LoVo (cell line): ENCODE measurements at regions not wholly inside any gene's neighbourhood (a gene's known extent, or its start where the extent isn't known, plus 50 kb on each side); places are given as distances from the start of the nearest gene placed in this dataset.
"Not testable (repeated sequence)": the region's sequence is repeated elsewhere in the genome, so short reads cannot be mapped to it uniquely, and the experiment has no call there.

Source experiments
- DNase-seq: peaks from one replicate; pipeline ENCODE4 v3.0.0-alpha.2; 2016; ENCODE audit warnings: low spot score

DNA sequence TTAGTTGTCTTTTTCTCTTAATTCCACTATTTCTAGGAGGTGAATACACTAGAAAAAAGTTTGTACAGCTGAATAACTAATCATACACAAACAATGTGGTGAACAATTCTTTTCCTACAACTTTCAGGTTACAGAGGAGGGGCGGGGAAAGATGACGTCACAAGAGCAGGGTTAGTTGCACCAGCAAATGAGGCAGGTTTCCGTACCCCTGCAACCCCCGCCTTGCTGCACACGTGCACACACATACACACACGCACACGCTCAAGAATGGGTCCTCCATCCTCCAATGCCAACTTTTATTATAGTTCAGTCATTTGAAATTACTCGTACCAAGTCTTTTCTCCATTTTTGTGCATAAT, 122.8 kb downstream of the ARL4C start:
- no peak for DNase-seq

DNA sequence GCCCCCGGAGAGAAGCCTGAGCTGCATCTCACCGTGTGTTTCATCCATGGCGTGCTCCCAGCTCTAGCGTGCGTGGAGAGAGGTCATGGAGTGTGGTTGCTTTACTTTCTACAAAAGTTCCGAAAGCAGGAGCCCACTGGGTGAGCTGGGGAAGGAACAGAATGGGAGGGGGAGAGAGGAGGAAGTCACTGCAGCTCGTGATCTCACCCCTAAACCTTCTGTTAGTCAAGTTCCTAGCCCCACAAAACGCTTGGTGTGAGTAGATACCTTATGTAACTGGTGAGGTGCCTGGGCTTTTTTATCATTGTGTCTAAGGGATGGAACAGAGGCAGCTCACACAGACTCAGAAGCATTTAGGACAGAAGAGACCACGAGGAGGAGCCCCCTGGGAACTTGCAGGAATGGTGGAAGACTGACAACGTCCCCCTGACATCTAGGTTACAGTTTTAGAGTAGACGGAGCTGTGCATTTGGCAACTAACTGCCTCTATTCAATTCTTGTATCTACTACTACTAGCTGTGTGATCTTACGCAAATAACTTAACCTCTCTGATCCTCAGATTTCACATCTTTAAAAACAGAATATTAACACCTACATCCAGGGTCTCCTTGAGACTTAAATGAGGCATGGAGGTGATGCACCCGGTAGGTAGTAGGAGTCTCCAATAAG, 123.3 kb downstream of the ARL4C start:
- no peak for DNase-seq

DNA sequence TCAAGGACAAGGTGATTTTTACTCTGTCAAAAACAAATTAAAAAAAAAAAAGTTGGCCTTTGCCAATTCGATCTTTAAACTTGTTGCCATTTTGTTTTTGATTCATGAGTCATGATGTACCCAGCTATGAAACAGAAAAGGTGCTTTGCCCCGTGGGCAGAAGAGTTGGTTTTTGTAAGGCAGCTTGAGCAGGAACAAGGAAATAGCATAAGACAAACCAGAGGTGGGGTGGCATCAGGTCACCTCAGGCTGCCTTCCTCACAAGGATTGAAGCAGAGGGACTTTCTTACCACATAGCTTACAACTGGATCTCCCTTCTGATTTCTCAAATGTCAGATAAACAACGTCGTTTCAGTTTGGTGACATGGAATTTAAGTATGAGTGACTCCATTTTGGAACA, 123.8 kb downstream of the ARL4C start:
- DNase-seq, result no peak

DNA sequence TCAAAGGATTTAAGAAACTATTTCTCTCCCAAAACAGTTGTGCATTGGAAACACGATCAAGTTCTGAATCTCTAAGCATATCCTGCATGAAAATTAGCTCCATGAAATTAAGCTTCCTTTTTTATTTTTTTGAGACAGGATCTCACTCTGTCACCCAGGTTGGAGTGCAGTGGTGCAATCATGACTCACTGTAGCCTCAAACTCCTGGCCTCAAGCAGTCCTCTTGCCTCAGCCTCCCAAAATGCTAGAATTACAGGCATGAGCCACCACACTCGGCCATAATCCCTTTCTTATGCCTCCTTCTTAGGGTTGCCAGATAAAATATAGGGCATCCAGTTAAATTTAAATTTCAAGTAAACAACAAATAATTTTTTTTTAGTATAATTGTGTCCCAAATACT, 124.4 kb downstream of the ARL4C start:
- DNase-seq, result no peak

DNA sequence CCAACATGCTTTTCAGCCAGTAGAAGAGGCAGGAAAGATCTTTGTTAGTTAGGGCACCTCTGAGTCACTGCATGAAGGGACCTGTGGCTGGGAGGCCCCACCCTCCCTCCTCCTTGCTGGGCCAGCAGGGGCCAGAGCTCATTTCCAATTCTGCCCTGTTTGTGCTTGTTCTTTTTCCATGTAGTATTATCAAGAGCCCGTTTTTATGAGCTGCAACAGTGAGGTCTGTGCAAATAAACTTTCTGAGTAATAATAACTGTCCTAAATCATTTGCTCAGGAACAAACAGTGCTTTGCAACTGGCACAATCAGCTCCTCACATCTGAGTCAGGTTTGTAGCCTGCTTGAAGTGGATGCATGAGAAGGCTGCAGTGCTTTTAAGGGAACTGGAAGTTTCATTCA, 128.0 kb downstream of the ARL4C start:
- DNase-seq, result peak; percentile 82

DNA sequence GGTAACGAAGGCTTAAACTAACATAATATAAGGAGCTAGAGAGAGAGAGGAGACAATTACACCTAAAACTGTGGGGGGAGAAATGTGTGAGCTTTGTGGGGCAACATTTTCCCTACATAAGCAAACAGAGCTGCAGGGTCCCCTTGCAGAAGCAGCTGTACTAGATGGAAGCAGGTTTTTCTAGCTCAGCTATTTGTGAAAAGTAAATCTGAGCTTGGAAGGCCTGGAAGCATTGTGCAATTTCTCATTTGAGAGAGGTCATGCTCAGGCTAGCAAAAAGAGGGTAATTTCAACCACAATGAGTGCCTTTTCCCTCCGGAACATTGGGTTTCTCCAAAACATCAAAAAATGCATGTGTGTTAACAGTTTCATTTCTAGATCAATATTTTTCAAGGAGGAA, 130.0 kb downstream of the ARL4C start:
- DNase-seq, result no peak

- no peak for DNase-seq
These were observed 132.2 kb downstream of the ARL4C start for GRCh38 chr2:234364661-234365060.

DNA sequence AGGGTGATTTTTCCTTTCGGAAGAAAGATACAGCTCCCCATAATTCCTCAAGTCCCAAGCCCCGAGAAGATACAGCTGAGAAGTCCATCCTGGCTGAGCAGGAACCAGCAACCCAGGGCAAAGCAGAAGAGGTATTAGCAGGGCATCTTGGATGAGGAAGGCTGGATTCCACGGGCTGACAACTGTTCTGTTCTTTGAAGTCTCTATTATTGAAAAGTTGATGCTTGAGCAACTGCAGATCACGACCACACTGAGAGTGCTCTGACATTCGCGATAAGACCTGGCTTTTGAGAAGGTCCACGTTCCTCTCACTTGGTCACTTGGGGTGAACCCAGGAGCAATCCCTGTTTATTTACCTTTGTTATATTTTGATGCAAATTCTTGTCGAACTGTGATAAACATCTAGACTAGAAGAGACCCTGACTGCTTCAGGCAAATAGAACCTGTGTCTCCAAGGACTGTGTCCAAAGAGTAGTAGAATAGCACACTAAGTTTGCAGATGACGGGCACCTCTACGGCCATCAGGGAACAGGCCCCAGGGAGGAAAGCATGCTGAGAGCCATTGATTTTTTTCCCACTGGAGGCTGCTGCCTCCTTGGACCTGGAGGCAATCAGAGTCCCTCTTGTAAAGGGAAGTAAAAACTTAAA, 133.1 kb downstream of the ARL4C start:
- DNase-seq, result no peak

- DNase-seq, result peak; percentile 97
These were observed 133.8 kb downstream of the ARL4C start for GRCh38 chr2:234363011-234363487.

- not testable (repeated sequence) for DNase-seq
These were observed 136.4 kb downstream of the ARL4C start for GRCh38 chr2:234360313-234360975.

GRCh38 chr2:234357666-234358065, 139.2 kb downstream of the ARL4C start:
- DNase-seq, result no peak

- no peak for DNase-seq
These were observed 141.0 kb downstream of the ARL4C start for GRCh38 chr2:234355808-234356365.

DNA sequence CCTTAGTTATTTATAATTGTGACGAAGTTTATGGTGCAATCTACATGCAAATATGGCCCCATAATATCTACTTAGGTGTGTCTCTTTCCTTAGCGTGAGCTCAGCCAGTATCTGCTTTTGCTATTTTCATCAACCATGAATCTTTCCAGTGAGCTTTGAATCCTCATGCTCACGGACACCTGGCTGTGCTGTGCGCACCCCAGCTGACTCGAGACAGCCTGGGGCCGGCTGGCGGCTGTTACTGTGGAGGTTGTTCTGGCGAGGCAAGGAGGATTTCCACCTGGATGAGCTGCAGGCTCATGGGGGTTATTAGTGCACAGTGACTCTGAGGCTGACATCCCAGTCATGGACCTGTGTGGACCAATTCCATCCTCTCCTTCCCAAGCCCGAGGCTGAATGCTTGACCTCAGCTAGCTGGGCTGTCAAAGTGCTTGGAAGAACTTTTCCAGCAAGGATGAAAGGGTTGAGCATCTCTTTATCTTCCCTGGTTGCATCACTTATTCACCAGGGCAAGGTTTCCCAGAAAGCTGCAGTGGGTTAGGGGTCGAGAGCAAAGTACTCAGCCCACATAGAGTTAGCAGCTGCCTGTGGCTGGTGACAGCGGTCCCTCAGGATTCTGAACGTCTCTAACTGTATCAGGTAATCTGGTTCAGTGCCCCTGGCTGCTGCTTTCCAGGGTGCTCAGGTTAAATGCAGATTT, 141.7 kb downstream of the ARL4C start:
- DNase-seq, result no peak

DNA sequence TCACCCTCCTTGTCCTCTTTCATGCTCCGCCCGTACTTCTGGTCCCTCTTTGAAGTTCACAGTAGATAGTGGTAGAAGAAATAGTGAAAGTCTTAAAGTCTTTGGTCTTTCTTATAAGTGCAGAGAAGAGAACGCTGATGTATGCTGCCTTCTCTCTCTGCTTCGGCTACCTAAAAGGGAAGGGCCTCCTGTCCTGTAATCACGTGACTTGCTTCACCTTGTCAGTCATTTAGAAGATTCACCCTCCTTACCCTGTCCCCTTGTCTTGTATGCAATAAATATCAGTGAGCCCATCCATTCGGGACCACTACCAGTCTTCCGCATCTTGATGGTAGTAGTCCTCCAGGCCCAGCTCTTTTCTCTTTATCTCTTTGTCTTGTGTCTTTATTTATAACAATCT, 144.6 kb downstream of the ARL4C start:
- no peak for DNase-seq

- DNase-seq, result not testable (repeated sequence)
These were observed 145.0 kb downstream of the ARL4C start for GRCh38 chr2:234351866-234352265.

DNA sequence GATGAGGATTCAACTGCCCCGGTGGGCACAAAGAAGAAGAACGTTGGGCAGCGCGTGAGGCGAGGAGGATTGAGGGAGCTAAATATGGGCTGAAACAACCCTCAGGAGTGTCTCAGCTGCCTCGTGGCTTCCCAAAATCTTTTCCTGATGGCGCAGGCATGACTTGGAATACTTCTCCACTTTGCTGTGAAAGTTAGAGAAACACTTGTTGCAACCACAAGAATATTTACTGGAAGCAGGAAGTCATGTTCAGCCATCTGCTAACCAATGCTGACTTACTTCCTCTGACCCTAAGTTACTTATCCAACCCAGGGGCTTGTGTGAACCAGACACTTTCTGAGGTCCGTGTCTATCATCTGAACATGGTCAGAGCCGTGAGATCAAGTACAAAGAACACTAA, 148.8 kb downstream of the ARL4C start:
- DNase-seq, result no peak

DNA sequence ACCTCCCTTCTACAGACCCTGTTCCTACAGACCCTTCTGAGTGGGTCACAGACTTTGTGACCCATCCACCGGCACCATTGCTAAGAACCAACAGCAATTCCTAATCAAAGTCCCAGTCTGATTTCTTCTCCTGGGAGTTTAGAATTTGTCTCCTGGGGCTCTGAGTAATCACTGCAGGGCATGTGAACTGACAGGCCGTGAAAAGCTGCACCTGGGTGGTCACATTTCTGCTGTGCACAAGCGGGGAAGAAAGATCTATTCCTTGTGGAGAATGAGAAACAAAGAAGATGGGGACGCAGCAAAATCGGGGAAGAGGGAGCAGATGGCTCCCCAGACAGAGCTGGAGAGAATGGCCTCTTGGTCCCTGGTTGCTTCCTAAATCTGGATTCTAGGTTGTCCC, 151.0 kb downstream of the ARL4C start:
- no peak for DNase-seq

GRCh38 chr2:234344012-234344411, 152.9 kb downstream of the ARL4C start:
- DNase-seq, result no peak

GRCh38 chr2:234343372-234343771, 153.5 kb downstream of the ARL4C start:
- no peak for DNase-seq

GRCh38 chr2:234341306-234341985, 155.4 kb downstream of the ARL4C start:
- DNase-seq, result no peak

DNA sequence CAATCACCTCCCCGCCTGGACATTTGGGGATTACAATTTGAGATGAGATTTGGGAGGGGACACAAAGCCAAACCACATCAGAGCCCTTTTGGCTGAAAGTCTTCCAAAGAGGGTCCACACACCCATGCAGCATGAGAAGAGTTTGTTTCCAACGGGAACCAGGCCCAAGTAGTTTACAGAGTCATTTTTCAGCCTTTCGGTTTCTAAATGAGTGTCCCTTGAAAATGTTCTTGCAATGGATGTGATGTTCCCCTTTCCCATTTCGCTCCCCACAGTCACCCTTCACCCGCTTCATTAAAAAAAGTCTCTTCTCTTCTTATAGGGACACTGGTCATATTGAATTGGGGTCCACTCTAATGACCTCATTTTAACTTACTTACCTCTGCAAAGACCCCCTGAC, 157.4 kb downstream of the ARL4C start:
- no peak for DNase-seq

DNA sequence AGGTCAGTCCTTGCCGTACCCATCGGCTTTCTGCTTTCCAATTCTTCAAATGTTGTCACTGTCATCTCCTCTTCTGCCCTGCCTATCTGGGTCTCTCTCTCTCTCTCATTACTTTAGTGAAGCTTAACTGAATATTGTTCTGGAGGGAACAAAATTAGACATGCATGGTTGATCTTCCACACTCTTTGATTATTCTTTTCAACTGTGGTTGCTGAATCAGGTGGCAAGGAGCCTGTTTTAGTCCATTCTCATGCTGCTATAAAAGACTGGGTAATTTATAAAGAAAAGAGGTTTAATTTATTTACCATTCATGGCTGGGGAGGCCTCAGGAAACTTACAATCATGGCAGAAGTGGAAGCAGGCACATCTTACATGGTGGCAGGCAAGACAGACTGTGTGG, 157.9 kb downstream of the ARL4C start:
- no peak for DNase-seq
